ENCODE measurements at regions not wholly inside any gene's neighbourhood (a gene's known extent, or its start where the extent isn't known, plus 50 kb on each side); places are given as distances from the start of the nearest gene placed in this dataset.
"Not testable (repeated sequence)": the region's sequence is repeated elsewhere in the genome, so short reads cannot be mapped to it uniquely, and the experiment has no call there.

GRCh38 chr6:43932259-43933147 is 162.5 kb downstream of the VEGFA start:
- DNase-seq: no peak

- no peak for DNase-seq
Measured at GRCh38 chr6:43931201-43931600, 161.2 kb downstream of the VEGFA start.

GRCh38 chr6:43930440-43931154 is 160.6 kb downstream of the VEGFA start:
- no peak for DNase-seq

GRCh38 chr6:43929511-43929910 is 159.5 kb downstream of the VEGFA start:
- DNase-seq: no peak

- DNase-seq: no peak
Measured at GRCh38 chr6:43927532-43928210, 157.7 kb downstream of the VEGFA start.

- DNase-seq: no peak
Measured at GRCh38 chr6:43926634-43927531, 156.9 kb downstream of the VEGFA start.

GRCh38 chr6:43925636-43926139 is 155.7 kb downstream of the VEGFA start:
- DNase-seq: not testable (repeated sequence)

GRCh38 chr6:43924222-43924702 is 154.3 kb downstream of the VEGFA start:
- peak; percentile 57 for DNase-seq

GRCh38 chr6:43923376-43924221 is 153.6 kb downstream of the VEGFA start:
- DNase-seq: no peak

GRCh38 chr6:43922426-43923375 is 152.7 kb downstream of the VEGFA start:
- DNase-seq: no peak

- DNase-seq: no peak
Measured at GRCh38 chr6:43921548-43922425, 151.8 kb downstream of the VEGFA start.

GRCh38 chr6:43921039-43921438 is 151.0 kb downstream of the VEGFA start:
- no peak for DNase-seq

- no peak for DNase-seq
Measured at GRCh38 chr6:43919774-43920173, 149.8 kb downstream of the VEGFA start.

GRCh38 chr6:43917878-43918382 is 147.9 kb downstream of the VEGFA start:
- DNase-seq: no peak

- no peak for DNase-seq
Measured at GRCh38 chr6:43916924-43917877, 147.2 kb downstream of the VEGFA start.

- DNase-seq: no peak
Measured at GRCh38 chr6:43915986-43916923, 146.2 kb downstream of the VEGFA start.

Measured in NK-92 treated with Interleukin-12 subunit alpha and Interleukin-12 subunit beta, amount 100 ng/mL, for 24 hours (cell line).